Large intestine (tissue), 3 donors: ENCODE measurements at regions not wholly inside any gene's neighbourhood (a gene's known extent, or its start where the extent isn't known, plus 50 kb on each side); places are given as distances from the start of the nearest gene placed in this dataset.

Experiments used
- DNase-seq, 2 donors: peaks; one replicate each; pipeline versions ENCODE4 v3.0.0 to v3.0.0-alpha.2; 2013
- H3K27ac ChIP-seq: one replicate; pipeline ENCODE4 v1.5.1; 2013; ENCODE audit warnings: low read length
- H3K27me3 ChIP-seq: 2 replicates; pipeline ENCODE4 v1.6.1; 2013; ENCODE audit warnings: low read length; ENCODE audit not compliant: control insufficient read depth, insufficient read depth
- H3K36me3 ChIP-seq: 2 replicates; pipeline ENCODE4 v1.6.1; 2013; ENCODE audit warnings: low read length; ENCODE audit not compliant: control insufficient read depth, insufficient read depth
- H3K4me1 ChIP-seq: one replicate; pipeline ENCODE4 v1.6.1; 2013; ENCODE audit warnings: low read length; ENCODE audit not compliant: control insufficient read depth, insufficient read depth
- H3K4me3 ChIP-seq: one replicate; pipeline ENCODE4 v1.5.1; 2013; ENCODE audit warnings: low read length
- H3K9me3 ChIP-seq: one replicate; pipeline ENCODE4 v1.6.1; 2013; ENCODE audit warnings: mild to moderate bottlenecking, low read depth, low read length, moderate library complexity; ENCODE audit not compliant: control insufficient read depth
- WGBS: methylation state at CpG from one replicate; pipeline ENCODE4 v1.1.5; 2013; ENCODE audit warnings: low lambda C conversion rate; ENCODE audit not compliant: insufficient coverage; 5-methylcytosine and 5-hydroxymethylcytosine counted together

DNA sequence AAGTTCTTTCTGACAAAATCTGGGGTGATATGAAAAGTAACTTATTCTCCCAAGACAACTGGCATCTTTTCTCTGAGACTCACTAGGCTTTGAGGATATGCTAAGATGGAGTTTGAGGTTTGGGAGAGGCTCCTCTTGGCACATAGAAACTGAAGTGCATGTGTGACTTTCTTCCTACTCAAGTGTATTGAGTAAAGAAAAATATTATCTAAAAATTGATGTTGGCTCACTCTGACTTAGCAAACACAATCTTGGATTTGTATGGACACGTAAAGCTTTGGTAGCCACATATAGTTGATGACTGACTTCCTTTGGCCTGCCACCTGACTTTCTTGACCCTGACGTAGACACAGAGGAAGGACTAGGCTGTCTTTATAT lies 71.1 kb upstream of the KLF12 start:
- H3K27me3 ChIP-seq = peaks cover 2% of the 10 kb centered on the region
- H3K4me1 ChIP-seq = no peaks in the 10 kb centered on the region
- H3K9me3 ChIP-seq = no peaks in the 10 kb centered on the region
- H3K36me3 ChIP-seq = no peaks in the 10 kb centered on the region
- WGBS = 100% methylated on average over 2 of the region's 2 CpGs
- no peak overlapping the region for H3K27ac ChIP-seq
- no peak for DNase-seq
- no peak overlapping the region for H3K4me3 ChIP-seq

DNA sequence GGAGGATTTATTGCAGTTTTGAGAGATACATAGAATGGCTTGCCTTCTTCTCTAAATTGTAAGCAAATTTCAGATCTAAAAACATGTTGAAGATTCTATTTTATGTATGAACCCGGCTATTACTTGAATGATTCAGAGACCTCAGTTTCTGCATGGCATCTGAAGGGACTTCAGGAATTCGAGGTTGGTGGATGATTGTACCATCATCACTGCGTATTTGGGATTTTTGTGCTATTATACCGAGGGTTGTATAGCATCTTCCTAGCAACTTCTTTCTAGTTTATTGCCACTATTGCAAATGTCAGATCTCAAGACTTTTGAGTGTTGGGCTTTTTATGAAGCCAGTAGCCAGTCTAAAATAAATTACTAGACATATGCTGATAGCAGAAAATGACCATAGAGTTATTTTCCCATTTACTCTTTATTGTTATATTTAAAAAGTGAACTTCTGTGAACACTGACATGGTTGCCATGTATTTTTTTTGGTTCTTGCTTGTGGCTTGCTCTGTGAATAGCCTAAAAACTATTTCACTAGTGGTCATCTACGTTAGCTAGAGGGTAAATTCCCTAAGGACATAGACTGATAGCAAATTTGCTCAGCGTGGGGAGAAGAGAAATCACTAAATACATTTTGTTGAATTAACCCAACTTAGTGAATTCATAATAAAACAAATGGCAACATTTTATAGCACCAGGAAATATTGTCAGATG lies 70.6 kb upstream of the KLF12 start:
- no CpG with 5 or more reads among the region's 6 CpGs for WGBS
- H3K4me3 ChIP-seq = no peak overlapping the region
- DNase-seq = no peak
- H3K4me1 ChIP-seq = no peaks in the 10 kb centered on the region
- H3K27me3 ChIP-seq = peaks cover 2% of the 10 kb centered on the region
- no peaks in the 10 kb centered on the region for H3K36me3 ChIP-seq
- no peaks in the 10 kb centered on the region for H3K9me3 ChIP-seq
- H3K27ac ChIP-seq = no peak overlapping the region

DNA sequence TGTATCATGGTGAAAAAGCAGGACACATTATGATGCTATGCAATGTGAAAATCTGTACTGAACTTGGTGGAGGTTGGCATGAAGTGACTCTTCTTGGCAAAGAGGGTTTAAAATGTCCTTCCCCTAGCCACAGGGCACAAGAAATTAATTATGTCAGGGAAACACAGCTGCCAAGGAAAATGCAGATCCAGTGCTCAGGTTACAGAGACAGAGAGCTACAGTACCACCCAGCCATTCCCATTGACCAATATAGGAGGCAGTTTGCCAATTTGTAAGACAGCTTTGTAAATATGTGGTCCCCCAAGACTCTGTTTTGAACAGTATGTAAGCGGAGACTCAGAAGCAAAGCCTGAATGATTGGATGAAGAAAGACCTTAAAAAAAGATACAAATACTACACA lies 69.4 kb upstream of the KLF12 start:
- Histone ChIP-seq H3K27me3 (peaks cover 2% of the 10 kb centered on the region), H3K36me3 (no peaks in the 10 kb centered on the region), H3K4me1 (no peaks in the 10 kb centered on the region), H3K9me3 (no peaks in the 10 kb centered on the region), H3K4me3 (no peak overlapping the region), H3K27ac (no peak overlapping the region)
- no CpG with 5 or more reads among the region's 1 CpG for WGBS
- DNase-seq = no peak

DNA sequence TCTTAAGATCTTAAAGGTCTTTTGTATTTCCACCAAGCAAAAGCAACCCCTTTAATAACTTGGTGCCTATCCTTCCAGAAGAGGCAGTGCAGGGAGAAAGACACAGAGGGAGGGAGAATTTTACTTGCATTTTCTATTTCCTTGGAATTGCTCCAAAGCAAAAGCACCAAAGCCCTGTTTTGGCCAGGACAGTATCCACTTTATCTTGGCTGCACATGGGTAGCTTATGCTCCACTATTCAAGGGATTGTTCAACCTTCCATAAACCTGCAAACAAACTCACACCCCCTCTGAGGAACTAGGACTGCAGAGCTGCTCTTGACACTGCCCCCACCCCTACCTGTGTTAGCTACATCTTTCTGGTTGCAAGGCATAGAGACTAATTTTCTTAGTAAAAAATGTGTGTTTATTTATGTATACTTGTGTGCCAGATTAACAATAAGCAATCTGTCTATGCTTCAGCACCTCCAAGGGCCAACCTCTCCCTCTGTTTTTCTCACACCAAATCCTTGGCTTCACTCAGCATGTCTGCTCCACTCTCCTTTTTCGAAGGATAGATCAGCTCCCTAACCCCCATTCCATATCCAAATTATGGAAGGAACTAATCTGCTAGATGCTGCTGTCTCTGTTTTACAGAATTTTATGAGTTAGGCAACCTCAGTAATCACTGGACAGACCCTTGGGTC lies 68.1 kb upstream of the KLF12 start:
- H3K36me3 ChIP-seq = no peaks in the 10 kb centered on the region
- no peak for DNase-seq
- no peak overlapping the region for H3K4me3 ChIP-seq
- WGBS = no CpG with 5 or more reads among the region's 1 CpG
- H3K27me3 ChIP-seq = peaks cover 2% of the 10 kb centered on the region
- H3K4me1 ChIP-seq = no peaks in the 10 kb centered on the region
- H3K9me3 ChIP-seq = no peaks in the 10 kb centered on the region
- H3K27ac ChIP-seq = no peak overlapping the region

DNA sequence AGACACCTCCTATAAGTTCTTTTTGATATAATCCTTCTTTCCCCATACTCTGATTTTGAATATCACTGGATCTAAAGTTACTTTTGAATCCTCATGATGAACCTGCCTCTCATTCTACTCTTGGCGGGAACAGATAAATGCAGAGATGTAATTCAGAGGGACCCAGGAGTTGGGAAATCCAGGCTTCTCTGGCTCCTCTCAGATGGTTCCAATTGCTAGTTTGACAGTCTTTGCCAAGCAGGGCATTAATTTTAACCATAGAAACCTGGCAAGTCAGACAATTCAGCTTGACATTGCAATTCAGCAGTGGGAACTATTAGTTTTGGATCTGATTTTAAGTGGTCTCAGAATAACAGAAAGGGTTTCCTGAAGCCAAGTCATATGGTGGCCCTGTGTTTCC lies 67.3 kb upstream of the KLF12 start:
- Histone ChIP-seq H3K9me3 (no peaks in the 10 kb centered on the region), H3K4me1 (no peaks in the 10 kb centered on the region), H3K36me3 (no peaks in the 10 kb centered on the region), H3K4me3 (no peak overlapping the region), H3K27ac (no peak overlapping the region), H3K27me3 (no peaks in the 10 kb centered on the region)
- WGBS = no CpG with 5 or more reads among the region's 1 CpG
- no peak for DNase-seq

DNA sequence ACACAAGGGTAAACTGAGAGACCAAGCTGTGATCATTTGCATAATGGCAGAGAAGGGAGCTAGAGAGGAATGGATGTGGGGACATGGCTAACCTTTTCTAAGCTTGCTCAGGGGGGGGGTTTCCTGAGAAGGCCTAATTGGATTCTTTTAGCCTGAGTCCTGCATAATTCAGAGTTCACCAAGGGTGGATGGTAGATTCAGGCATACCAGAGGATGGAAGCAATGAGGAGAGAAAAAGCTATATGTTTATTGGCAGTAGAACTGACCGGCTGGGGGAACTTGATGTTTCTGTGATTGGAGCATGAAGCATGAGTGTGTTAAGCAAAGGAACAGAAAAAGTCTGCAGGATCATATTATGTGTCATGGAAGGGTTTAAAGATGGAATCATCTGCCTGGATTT lies 65.9 kb upstream of the KLF12 start:
- no peaks in the 10 kb centered on the region for H3K36me3 ChIP-seq
- H3K27ac ChIP-seq = no peak overlapping the region
- H3K27me3 ChIP-seq = no peaks in the 10 kb centered on the region
- DNase-seq = no peak
- no peaks in the 10 kb centered on the region for H3K4me1 ChIP-seq
- no peak overlapping the region for H3K4me3 ChIP-seq
- WGBS = 100% methylated on average over 1 of the region's 1 CpG
- no peaks in the 10 kb centered on the region for H3K9me3 ChIP-seq

DNA sequence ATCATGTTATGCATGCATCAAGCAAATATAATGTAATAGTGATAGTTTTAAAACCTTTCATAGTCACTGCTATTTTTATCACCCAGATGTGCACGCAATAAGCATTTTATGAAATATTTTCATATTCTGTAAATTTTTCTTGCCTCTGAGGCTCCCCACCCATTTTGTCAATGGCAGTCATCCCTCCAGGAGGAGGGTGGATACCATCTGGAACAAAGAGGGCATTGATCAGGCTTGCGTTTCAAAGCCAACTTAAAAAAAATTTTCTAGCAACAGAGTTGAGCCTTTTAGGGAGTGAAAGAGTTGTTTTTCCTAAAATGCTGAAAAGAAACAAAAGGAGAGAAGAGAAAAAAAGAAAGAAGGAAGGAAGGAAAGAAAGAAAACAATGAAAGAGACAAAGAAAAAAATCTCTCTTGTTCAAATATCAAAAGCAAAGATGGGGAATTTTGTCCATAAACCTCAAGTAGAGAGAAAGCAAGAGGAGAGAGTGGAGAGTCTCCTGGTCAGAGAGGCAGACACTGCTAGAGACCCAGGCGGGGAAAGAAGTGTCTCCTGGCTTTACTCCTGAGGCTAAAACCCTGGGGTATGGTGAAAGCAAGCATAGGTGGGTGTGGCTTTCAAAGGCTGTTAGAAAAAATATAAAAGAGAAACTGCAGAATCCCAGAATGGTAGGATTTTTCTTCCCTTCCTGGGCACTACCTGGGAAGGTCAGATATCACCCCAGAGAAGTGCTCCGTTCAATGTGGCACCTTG lies 63.6 kb upstream of the KLF12 start:
- no peak for DNase-seq
- Histone ChIP-seq H3K36me3 (no peaks in the 10 kb centered on the region), H3K27ac (no peak overlapping the region), H3K9me3 (no peaks in the 10 kb centered on the region), H3K4me3 (no peak overlapping the region), H3K4me1 (no peaks in the 10 kb centered on the region), H3K27me3 (no peaks in the 10 kb centered on the region)
- WGBS = 44% methylated on average over 1 of the region's 4 CpGs

DNA sequence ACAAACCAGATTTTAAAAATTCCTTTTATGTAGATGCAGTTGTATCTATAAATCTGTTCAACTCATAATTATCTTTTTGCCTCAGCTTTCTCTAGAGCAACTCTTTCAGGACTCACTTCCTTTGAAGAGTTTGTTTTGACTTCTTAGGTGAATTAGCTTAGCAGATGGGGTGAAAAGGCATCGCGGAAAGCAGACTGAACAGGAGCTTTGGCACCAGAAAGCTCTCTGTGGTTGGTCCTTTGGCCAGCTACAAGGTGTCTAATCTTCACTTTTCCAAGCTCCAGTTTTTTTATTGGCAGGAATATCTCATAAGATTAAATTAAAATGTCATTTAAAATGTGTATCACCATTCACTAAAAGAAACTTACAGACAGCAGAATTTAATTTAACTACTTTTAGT lies 60.6 kb upstream of the KLF12 start:
- Histone ChIP-seq H3K36me3 (no peaks in the 10 kb centered on the region), H3K4me3 (no peak overlapping the region), H3K4me1 (no peaks in the 10 kb centered on the region), H3K27me3 (no peaks in the 10 kb centered on the region), H3K9me3 (no peaks in the 10 kb centered on the region), H3K27ac (no peak overlapping the region)
- WGBS = 80% methylated on average over 2 of the region's 2 CpGs
- no peak for DNase-seq

DNA sequence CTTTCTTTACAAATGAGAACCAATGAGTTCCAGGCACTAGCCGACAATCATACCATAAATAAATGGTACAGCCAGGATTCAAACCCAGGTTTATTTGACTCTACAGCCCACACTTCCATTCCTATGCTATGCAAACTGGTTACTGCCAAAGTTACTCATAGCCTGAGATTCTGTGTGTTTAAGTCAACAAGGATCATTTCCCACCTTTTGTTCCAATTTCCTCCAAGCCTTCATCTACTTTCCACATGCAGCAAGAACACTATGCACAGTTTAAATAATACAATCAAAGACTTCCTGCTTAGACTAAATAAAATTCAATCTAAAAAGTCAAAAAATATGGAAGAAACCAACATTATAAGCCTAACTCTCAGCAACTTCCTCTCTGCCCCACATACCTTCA lies 59.2 kb upstream of the KLF12 start:
- no peaks in the 10 kb centered on the region for H3K36me3 ChIP-seq
- DNase-seq = no peak
- WGBS = no CpG with 5 or more reads among the region's 1 CpG
- H3K9me3 ChIP-seq = no peaks in the 10 kb centered on the region
- no peak overlapping the region for H3K27ac ChIP-seq
- no peak overlapping the region for H3K4me3 ChIP-seq
- H3K4me1 ChIP-seq = no peaks in the 10 kb centered on the region
- H3K27me3 ChIP-seq = no peaks in the 10 kb centered on the region

DNA sequence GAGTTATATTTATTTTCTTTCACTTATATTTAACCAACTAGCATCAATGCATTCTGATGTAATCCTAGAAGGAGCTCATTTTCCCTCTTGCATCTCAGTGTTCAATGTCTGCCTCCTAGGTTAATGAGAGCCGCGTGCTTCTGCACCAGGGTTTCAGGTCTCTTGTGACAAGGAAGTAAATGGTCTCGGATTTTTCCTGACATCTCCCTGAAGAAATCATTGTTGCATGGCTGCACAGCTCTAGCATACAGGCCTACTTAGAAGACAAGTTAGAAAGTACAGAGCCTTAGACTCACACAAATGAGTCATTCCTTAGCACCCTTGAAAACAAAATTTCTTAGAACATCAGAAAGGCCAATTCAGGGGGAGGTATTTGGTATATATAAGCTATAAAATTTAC lies 57.2 kb upstream of the KLF12 start:
- H3K36me3 ChIP-seq = no peaks in the 10 kb centered on the region
- no CpG with 5 or more reads among the region's 3 CpGs for WGBS
- no peak for DNase-seq
- H3K4me1 ChIP-seq = no peaks in the 10 kb centered on the region
- no peak overlapping the region for H3K4me3 ChIP-seq
- H3K27me3 ChIP-seq = no peaks in the 10 kb centered on the region
- no peaks in the 10 kb centered on the region for H3K9me3 ChIP-seq
- H3K27ac ChIP-seq = no peak overlapping the region
